K562 (cell line): ENCODE measurements at regions not wholly inside any gene's neighbourhood (a gene's known extent, or its start where the extent isn't known, plus 50 kb on each side); places are given as distances from the start of the nearest gene placed in this dataset.

Experiments
- CHD4 ChIP-seq: fragments of 200-600 bp; sonication (generic); IDR thresholded peaks from 3 replicates; pipeline ENCODE4 v1.6.1; 2012; ENCODE audit warnings: low read depth, mild to moderate bottlenecking, mixed read lengths, low read length, inconsistent platforms; ENCODE audit not compliant: insufficient read depth, insufficient replicate concordance, poor library complexity, severe bottlenecking
- DPF2 ChIP-seq: fragments of 450-650 bp; IDR thresholded peaks from 2 replicates; pipeline ENCODE4 v1.6.1; 2016
- JUN ChIP-seq, 2 experiments: sonication (generic) in 1 of 2; formaldehyde crosslinking in 1 of 2; IDR thresholded peaks; 2 replicates each; pipeline versions ENCODE4 v1.6.1 to v1.8.0; 2012 to 2022; ENCODE audit warnings: borderline replicate concordance in 2 of 2, mild to moderate bottlenecking in 2 of 2, improper control_type of control experiment in 1 of 2, low read depth in 1 of 2, low read length in 1 of 2, missing genetic modification reagents in 1 of 2
- NR2C1 ChIP-seq, 2 experiments: fragments of 450-650 bp; IDR thresholded peaks; 2 replicates each; pipeline ENCODE4 v1.6.1; 2017; ENCODE audit warnings: mild to moderate bottlenecking in 2 of 2, antibody characterized with exemption in 1 of 2, inconsistent platforms in 1 of 2, missing compliant biosample characterization in 1 of 2, missing genetic modification characterization in 1 of 2
- POLR3G ChIP-seq: IDR thresholded peaks from 2 replicates; pipeline ENCODE4 v1.6.1; 2011; ENCODE audit not compliant: insufficient read length, insufficient replicate concordance; ENCODE audit errors: extremely low read depth
- POU5F1 ChIP-seq: fragments of 150-350 bp; IDR thresholded peaks from 2 replicates; pipeline ENCODE4 v1.6.1; 2014; ENCODE audit warnings: borderline replicate concordance, low read length, low read depth, mild to moderate bottlenecking; ENCODE audit not compliant: partially characterized antibody
- REST ChIP-seq, 2 experiments: fragments of 450-650 bp; formaldehyde crosslinking in 1 of 2; IDR thresholded peaks; 2 replicates each; pipeline versions ENCODE4 v1.4.0 to v1.6.1; 2014 to 2020; ENCODE audit warnings: mild to moderate bottlenecking in 2 of 2, borderline replicate concordance in 1 of 2, low read depth in 1 of 2
- TAF1 ChIP-seq: IDR thresholded peaks from 2 replicates; pipeline ENCODE4 v1.6.1; 2011; ENCODE audit warnings: mild to moderate bottlenecking, low read length, moderate library complexity; ENCODE audit not compliant: insufficient read depth, control insufficient read depth, severe bottlenecking; ENCODE audit errors: extremely low read depth
- ZNF639 ChIP-seq, 2 experiments: fragments of 200-800 bp in 1 of 2; sonication (Bioruptor generic) in 1 of 2; sonication (generic) in 1 of 2; formaldehyde crosslinking in 1 of 2; IDR thresholded peaks in 1 of 2; conservative IDR thresholded peaks in 1 of 2; 2 replicates each; pipeline versions ENCODE4 v1.5.0 to v1.6.1; 2016 to 2020; ENCODE audit warnings: missing compliant biosample characterization in 1 of 2, missing genetic modification characterization in 1 of 2, missing genetic modification reagents in 1 of 2
- TF ChIP-seq, protein P1 (sequence below): fragments of 450-650 bp; IDR thresholded peaks from 2 replicates; pipeline ENCODE4 v1.6.1; 2016; ENCODE audit warnings: antibody characterized with exemption
- TF ChIP-seq, protein P2 (sequence below), 3 experiments: IDR thresholded peaks in 2 of 3; conservative IDR thresholded peaks in 1 of 3; 2 replicates each; pipeline ENCODE4 v1.5.1; 2011 to 2012; ENCODE audit warnings: low read length in 3 of 3, mild to moderate bottlenecking in 3 of 3, control low read depth in 2 of 3, improper control_type of control experiment in 1 of 3, inconsistent platforms in 1 of 3, low read depth in 1 of 3, mixed read lengths in 1 of 3, moderate library complexity in 1 of 3; ENCODE audit not compliant: insufficient read depth in 2 of 3

DNA sequence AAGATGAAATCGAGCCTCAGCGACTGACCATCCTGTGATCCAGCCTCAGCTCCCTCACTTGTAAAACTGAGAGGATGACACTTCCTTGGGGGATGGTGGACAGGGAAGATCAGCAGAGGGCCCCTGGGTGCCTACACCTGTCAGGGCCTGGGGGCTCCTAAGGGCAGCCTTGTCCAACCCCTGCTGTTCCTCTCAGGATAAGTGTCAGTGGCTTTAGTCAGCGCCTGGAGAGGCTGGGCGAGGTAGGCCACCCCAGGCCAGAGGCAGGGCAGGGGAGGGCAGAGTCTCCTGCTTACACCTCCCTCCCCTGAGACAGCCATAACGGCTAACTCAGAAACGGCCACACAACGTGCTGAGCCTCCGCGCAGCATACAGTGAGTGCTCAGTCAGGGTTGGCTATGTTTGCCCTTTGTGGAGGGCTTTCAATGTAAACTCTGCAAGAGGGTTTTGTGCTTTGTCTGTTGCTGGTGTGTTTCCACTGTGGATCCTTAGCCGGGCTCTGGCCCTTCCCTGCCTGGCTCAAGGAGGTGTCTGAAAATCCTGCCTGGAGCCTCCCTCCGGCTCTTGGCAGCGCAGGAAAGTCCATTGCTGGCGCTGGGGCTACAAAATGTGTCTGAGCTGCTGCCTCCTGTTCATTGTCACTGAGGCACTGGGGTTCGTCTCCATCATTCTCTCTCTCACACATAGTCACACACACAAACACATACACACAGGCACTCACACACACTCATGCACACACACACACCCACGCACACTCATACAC lies 588.4 kb downstream of the PTPRU start:
- TF ChIP-seq TAF1 (no peak), NR2C1 (IDR thresholded peaks at IDR 0.05) (no peak), NR2C1 (tag; IDR thresholded peaks at IDR 0.05) (no peak), CHD4 (no peak), DPF2 (no peak), ZNF639 (CRISPR knock-in tag; conservative IDR thresholded peaks at IDR 0.05 in 1 of 2, IDR thresholded peaks at IDR 0.05 in 1 of 2) (no peak), REST (IDR thresholded peaks at IDR 0.05; ENCODE audit: borderline replicate concordance) (no peak), REST (CRISPR knock-in tag; IDR thresholded peaks at IDR 0.05; ENCODE audit: low read depth) (no peak), POU5F1 (no peak), POLR3G (no peak), JUN (IDR thresholded peaks at IDR 0.05; ENCODE audit: borderline replicate concordance, low read depth, low read length) (no peak), JUN (CRISPR knock-in tag; IDR thresholded peaks at IDR 0.05; ENCODE audit: borderline replicate concordance) (no peak)
- TF ChIP-seq, protein P1, sequence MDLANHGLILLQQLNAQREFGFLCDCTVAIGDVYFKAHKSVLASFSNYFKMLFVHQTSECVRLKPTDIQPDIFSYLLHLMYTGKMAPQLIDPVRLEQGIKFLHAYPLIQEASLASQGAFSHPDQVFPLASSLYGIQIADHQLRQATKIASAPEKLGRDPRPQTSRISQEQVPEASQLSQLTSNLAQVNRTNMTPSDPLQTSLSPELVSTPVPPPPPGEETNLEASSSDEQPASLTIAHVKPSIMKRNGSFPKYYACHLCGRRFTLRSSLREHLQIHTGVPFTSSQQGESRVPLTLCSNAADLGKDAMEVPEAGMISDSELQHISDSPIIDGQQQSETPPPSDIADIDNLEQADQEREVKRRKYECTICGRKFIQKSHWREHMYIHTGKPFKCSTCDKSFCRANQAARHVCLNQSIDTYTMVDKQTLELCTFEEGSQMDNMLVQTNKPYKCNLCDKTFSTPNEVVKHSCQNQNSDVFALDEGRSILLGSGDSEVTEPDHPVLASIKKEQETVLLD, result no peak
- TF ChIP-seq, protein P2, sequence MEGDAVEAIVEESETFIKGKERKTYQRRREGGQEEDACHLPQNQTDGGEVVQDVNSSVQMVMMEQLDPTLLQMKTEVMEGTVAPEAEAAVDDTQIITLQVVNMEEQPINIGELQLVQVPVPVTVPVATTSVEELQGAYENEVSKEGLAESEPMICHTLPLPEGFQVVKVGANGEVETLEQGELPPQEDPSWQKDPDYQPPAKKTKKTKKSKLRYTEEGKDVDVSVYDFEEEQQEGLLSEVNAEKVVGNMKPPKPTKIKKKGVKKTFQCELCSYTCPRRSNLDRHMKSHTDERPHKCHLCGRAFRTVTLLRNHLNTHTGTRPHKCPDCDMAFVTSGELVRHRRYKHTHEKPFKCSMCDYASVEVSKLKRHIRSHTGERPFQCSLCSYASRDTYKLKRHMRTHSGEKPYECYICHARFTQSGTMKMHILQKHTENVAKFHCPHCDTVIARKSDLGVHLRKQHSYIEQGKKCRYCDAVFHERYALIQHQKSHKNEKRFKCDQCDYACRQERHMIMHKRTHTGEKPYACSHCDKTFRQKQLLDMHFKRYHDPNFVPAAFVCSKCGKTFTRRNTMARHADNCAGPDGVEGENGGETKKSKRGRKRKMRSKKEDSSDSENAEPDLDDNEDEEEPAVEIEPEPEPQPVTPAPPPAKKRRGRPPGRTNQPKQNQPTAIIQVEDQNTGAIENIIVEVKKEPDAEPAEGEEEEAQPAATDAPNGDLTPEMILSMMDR (IDR thresholded peaks at IDR 0.05 in 2 of 3, conservative IDR thresholded peaks at IDR 0.05 in 1 of 3; ENCODE audit: insufficient read depth in 2 of 3, low read depth in 1 of 3, low read length in 3 of 3), result no peak
